ENCODE measurements at regions not wholly inside any gene's neighbourhood (a gene's known extent, or its start where the extent isn't known, plus 50 kb on each side); places are given as distances from the start of the nearest gene placed in this dataset.

DNA sequence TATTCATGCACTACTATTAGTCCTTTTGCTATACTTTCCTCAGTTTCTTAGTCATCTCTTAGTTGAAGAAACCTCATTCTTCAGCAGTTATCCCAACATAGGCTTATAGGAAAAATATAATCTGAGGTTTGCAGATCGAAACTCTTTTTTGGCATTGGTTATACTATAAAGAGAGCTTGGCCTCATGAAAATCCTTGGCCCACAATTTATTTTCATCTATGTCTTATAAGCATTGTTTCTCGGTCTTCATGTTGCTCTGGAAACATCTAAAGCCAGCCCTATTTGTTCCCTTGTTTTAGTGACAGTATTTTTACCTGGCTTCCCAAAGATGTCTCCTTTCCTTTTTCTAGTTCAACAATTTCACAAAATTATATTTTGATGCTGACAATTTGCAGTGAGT lies 345.1 kb upstream of the PRKCQ start:
- no peaks in the 10 kb centered on the region; the same call in 2 of the 3 replicates for H3K36me3 ChIP-seq (ENCODE audit: control insufficient read depth, insufficient read depth, low read length)
- FAIRE-seq, result no peak
- no peaks in the 10 kb centered on the region for H3K27me3 ChIP-seq (ENCODE audit: control insufficient read depth in 2 of 2, insufficient read depth in 2 of 2, low read length in 2 of 2)
- CTCF ChIA-PET (ENCODE audit: low intra/inter-chr PET ratio), result no interaction called here
- no peak for DNase-seq (ENCODE audit: extremely low read depth in 1 of 4, low spot score in 3 of 4)
- H3K79me2 ChIP-seq (ENCODE audit: control insufficient read depth, insufficient read depth, low read length), result no peaks in the 10 kb centered on the region
- intact Hi-C loops (cut with micrococcal nuclease), result loop anchor here (10.0 kb wide), 1 partner anchor 310 kb away; no protein-coding TSS in a partner anchor
- no peak overlapping the region for H3K9ac ChIP-seq (ENCODE audit: insufficient read depth in 1 of 2, low read depth in 2 of 2, low read length in 2 of 2)
- H3K9me1 ChIP-seq (ENCODE audit: control insufficient read depth, insufficient read depth, low read length), result no peaks in the 10 kb centered on the region
- H4K20me1 ChIP-seq (replicated peaks; ENCODE audit: control insufficient read depth, insufficient read depth, low read length), result no peaks in the 10 kb centered on the region
- H3K4me2 ChIP-seq (ENCODE audit: insufficient read depth, low read length), result no peak overlapping the region
- H3K9me3 ChIP-seq (replicated peaks; ENCODE audit: control insufficient read depth, insufficient read depth, low read depth, low read length), result no peaks in the 10 kb centered on the region
- H2AFZ ChIP-seq (ENCODE audit: low read depth, low read length), result no peak overlapping the region
- no peak overlapping the region for H3K27ac ChIP-seq (ENCODE audit: extremely low read depth, low read depth, low read length)
- WGBS (ENCODE audit: insufficient coverage, low coverage, missing lambda C conversion rate), result 37% methylated on average over 2 of the region's 2 CpGs
- no TSS peak for BruUV-seq (replicated peaks)
- H3K4me1 ChIP-seq (replicated peaks in 1 of 2; ENCODE audit: control insufficient read depth in 2 of 2, insufficient read depth in 2 of 2, low read length in 2 of 2), result peaks cover 2 to 29% of the 10 kb centered on the region in 2 experiments; a peak in 3 of 5 replicates
- H3K4me3 ChIP-seq, result no peak overlapping the region
- in situ Hi-C loops (cut with MboI), result no loop called here
- no peak for ATAC-seq
- TF ChIP-seq SPI1 (IDR thresholded peaks at IDR 0.05; ENCODE audit: borderline replicate concordance, low read depth, low read length) (no peak), KDM4B (IDR thresholded peaks at IDR 0.05; ENCODE audit: borderline replicate concordance in 2 of 2, low read depth in 1 of 2) (no peak), PTBP1 (IDR thresholded peaks at IDR 0.05; ENCODE audit: low read depth, low read length) (no peak), TBP (optimal IDR thresholded peaks at IDR 0.05; ENCODE audit: low read depth, low read length) (no peak), NFE2L1 (tag; IDR thresholded peaks at IDR 0.05; ENCODE audit: borderline replicate concordance, low read depth) (no peak), ZNF384 (IDR thresholded peaks at IDR 0.05; ENCODE audit: low read depth, low read length) (no peak), NEUROD1 (IDR thresholded peaks at IDR 0.05; ENCODE audit: borderline replicate concordance, low read depth, low read length, partially characterized antibody) (no peak), ZBED1 (IDR thresholded peaks at IDR 0.05) (no peak), L3MBTL2 (IDR thresholded peaks at IDR 0.05) (no peak), ZNF436 (CRISPR knock-in tag; IDR thresholded peaks at IDR 0.05) (no peak), ZNF239 (CRISPR knock-in tag; IDR thresholded peaks at IDR 0.05) (no peak), ZNF717 (CRISPR knock-in tag; IDR thresholded peaks at IDR 0.05) (no peak), PML (IDR thresholded peaks at IDR 0.05; ENCODE audit: low read length) (no peak), ZFPM2 (CRISPR knock-in tag; IDR thresholded peaks at IDR 0.05) (no peak), WHSC1 (IDR thresholded peaks at IDR 0.05; ENCODE audit: low read length) (no peak), TAF15 (IDR thresholded peaks at IDR 0.05; ENCODE audit: low read depth, low read length) (no peak)
- TF ChIP-seq, protein P1, sequence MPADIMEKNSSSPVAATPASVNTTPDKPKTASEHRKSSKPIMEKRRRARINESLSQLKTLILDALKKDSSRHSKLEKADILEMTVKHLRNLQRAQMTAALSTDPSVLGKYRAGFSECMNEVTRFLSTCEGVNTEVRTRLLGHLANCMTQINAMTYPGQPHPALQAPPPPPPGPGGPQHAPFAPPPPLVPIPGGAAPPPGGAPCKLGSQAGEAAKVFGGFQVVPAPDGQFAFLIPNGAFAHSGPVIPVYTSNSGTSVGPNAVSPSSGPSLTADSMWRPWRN (IDR thresholded peaks at IDR 0.05; ENCODE audit: low read depth), result no peak
- TF ChIP-seq, protein P2, sequence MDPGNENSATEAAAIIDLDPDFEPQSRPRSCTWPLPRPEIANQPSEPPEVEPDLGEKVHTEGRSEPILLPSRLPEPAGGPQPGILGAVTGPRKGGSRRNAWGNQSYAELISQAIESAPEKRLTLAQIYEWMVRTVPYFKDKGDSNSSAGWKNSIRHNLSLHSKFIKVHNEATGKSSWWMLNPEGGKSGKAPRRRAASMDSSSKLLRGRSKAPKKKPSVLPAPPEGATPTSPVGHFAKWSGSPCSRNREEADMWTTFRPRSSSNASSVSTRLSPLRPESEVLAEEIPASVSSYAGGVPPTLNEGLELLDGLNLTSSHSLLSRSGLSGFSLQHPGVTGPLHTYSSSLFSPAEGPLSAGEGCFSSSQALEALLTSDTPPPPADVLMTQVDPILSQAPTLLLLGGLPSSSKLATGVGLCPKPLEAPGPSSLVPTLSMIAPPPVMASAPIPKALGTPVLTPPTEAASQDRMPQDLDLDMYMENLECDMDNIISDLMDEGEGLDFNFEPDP (CRISPR knock-in tag; IDR thresholded peaks at IDR 0.05), result no peak
- TF ChIP-seq, protein P3, sequence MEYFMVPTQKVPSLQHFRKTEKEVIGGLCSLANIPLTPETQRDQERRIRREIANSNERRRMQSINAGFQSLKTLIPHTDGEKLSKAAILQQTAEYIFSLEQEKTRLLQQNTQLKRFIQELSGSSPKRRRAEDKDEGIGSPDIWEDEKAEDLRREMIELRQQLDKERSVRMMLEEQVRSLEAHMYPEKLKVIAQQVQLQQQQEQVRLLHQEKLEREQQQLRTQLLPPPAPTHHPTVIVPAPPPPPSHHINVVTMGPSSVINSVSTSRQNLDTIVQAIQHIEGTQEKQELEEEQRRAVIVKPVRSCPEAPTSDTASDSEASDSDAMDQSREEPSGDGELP (CRISPR knock-in tag; IDR thresholded peaks at IDR 0.05; ENCODE audit: borderline replicate concordance), result no peak
- POLR2A ChIA-PET, result no interaction called here
